Stimulated activated CD4-positive, alpha-beta T cell treated with anti-CD3 and anti-CD28 coated beads, Interleukin-1b, Interleukin-23, amount 100 ng/mL, for 4 hours (primary cell): ENCODE measurements at regions not wholly inside any gene's neighbourhood (a gene's known extent, or its start where the extent isn't known, plus 50 kb on each side); places are given as distances from the start of the nearest gene placed in this dataset.
"Not testable (repeated sequence)": the region's sequence is repeated elsewhere in the genome, so short reads cannot be mapped to it uniquely, and the experiment has no call there.

Experiments used
- DNase-seq, 2 donors: peaks; one replicate each; pipeline ENCODE4 v3.0.0-alpha.2; 2020; ENCODE audit warnings: low read depth in 2 of 2

DNA sequence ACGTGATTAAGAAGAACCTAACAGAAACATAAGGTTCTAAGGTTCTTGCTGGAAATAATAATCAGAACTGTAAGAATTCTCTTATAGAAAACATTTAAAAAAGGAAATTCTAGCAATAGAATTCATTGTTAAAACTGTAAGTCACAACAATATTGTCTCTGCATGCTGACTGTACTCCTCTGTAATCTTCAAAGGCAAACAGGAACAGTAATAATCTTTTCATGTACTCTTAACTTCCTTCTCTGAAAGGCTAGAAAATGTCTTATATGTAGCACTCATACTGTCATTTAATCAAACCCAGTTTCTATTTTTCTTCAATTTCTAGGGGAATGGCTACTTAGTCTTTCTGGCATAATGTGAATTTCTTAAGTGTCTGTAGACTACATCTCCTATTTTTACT is 103.5 kb upstream of the AGAP9 start:
- DNase-seq: not testable (repeated sequence)

- DNase-seq: not testable (repeated sequence)
Observed at GRCh38 chr10:47622719-47623118, 99.3 kb upstream of the AGAP9 start.

DNA sequence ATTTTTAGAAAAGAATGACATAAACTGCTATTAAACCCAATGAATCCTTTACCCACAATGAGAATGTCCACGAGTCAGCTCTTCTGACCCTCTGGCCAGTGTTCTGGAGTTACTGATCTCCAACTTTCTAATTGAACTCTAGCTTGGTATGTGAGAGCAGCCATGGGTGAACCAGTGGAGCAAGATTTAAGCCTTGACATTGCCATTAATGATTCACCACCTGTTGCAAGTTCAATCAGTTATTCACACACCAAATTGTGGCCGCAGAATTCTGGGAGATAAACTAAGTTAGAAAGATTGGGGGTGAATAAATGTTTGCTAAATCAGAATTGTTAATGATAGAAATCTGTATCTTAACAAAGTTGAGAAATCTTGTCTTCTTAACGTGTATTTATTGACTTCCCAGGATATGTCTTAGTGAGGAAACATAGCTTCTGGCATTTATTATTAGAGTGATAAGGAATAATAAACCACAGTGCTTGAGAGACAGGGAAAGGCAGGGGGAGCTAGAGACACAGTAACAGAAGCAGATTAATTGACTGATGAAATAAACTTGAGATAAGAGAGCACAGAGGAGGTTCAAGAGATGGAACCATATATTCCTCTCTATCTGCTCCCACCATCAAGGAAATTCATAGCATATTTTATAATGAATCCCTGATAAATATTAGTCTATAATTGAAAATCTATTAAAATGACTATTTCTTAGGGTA is 96.0 kb upstream of the AGAP9 start:
- DNase-seq: not testable (repeated sequence)

DNA sequence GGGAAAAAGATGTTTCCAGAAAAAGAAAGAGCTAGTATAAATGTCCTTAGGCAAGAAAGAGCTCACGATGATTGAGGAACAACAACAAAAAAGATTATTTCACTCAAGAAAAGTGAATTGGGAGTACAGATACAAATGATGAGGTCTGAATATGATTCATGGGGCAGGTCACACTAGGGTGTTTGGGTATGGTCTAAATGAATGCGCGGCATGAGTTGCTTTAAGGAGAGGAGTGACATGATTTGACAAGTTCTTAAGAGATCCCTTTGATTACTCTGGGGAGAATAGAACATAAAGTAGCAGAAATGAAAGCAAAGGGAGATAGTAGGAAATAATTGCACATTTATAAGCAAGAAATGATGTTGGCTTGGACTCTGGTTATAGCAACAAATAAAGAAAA is 85.9 kb upstream of the AGAP9 start:
- not testable (repeated sequence) for DNase-seq

GRCh38 chr10:47605791-47606773 is 82.6 kb upstream of the AGAP9 start:
- not testable (repeated sequence) for DNase-seq

- DNase-seq: not testable (repeated sequence)
Observed at GRCh38 chr10:47600604-47601003, 77.2 kb upstream of the AGAP9 start.

DNA sequence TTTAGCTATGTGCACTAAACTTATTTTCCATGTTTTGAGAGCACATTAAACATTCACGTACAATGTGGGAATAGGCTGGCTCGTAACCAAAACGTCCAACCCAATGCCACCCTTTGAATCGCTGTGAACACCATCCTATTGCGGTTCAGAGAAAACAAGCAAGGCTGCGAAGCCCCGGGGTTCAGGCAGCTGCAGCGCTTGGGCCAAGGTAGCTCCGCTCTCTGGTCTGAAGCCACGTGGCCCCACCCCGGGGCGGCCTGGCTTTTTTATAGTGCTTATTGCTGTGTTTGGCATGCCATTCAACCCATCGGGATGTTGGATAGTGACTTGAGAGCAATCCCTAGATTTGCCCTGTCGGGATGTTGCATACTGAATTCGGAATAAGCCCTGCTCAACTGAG is 76.7 kb upstream of the AGAP9 start:
- DNase-seq: not testable (repeated sequence)

DNA sequence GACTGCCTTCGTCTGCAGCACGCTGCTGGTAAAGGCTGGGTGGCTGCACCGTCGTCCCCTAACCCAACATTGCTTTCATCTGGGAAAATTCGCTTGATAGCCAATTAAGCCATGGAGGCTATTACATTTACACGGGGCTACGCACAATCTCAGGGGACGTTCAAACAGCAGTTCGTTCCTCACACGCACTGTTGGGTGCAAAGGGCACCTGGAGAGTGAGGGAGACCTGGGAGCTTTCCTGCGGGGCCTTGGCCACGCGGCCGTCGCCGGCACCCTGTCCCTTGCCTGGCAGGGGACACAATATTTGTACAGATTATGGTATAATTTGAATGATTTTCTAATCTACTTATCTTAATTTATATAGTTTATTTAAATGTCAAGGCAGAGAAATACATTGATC is 76.2 kb upstream of the AGAP9 start:
- DNase-seq: not testable (repeated sequence)

GRCh38 chr10:47593805-47594204 is 70.4 kb upstream of the AGAP9 start:
- not testable (repeated sequence) for DNase-seq

GRCh38 chr10:47593129-47593528 is 69.7 kb upstream of the AGAP9 start:
- not testable (repeated sequence) for DNase-seq

DNA sequence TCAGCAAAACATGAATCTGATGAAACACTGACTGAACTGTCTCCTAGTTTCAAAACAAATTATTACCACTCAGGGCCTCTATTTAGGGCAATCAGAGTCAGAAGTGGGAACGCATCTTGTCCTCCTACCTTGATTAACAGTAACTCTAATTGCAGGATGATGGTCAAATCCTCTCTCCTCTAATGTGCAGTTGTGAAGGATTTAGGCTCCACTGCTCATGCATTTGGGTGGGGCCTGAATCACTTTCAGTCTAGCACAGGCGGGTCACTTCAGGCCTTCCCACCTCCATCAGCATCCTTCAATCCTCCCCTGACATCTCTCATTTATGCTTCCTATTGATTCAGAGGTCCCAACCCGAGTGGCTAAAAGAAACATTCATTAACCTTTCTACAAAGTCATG is 67.5 kb upstream of the AGAP9 start:
- DNase-seq: not testable (repeated sequence)

GRCh38 chr10:47590534-47590933 is 67.1 kb upstream of the AGAP9 start:
- not testable (repeated sequence) for DNase-seq

- DNase-seq: not testable (repeated sequence)
Observed at GRCh38 chr10:47582051-47582450, 58.6 kb upstream of the AGAP9 start.

GRCh38 chr10:47580063-47580462 is 56.6 kb upstream of the AGAP9 start:
- DNase-seq: not testable (repeated sequence)

DNA sequence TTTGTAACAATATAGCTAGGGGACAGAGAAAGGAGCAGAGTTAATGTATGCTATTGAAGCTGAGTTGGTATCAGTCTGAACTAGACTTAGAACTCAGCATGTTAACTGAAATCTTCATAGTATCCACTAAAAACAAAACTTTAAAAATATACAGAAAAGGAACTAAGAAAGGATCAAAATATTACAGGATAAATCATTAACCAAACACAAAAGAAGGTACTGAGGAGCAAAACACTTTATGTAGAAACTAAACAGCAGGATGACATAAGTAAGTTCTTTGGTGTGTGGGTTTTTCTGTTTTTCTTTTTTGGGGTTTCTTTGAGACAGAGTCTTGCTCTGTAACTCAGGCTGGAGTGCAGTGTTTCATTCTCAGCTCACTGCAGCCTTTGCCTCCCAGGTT is 55.1 kb upstream of the AGAP9 start:
- not testable (repeated sequence) for DNase-seq
